ES-I3 (cell line): ENCODE measurements at regions not wholly inside any gene's neighbourhood (a gene's known extent, or its start where the extent isn't known, plus 50 kb on each side); places are given as distances from the start of the nearest gene placed in this dataset.

Experiments used
- H3K36me3 ChIP-seq: 2 replicates; pipeline ENCODE4 v1.6.1; 2013; ENCODE audit warnings: mild to moderate bottlenecking, low read length, control low read depth, moderate library complexity; ENCODE audit not compliant: insufficient read depth
- H3K4me1 ChIP-seq: 2 replicates; pipeline ENCODE4 v1.6.1; 2013; ENCODE audit warnings: mild to moderate bottlenecking, control low read depth, low read length; ENCODE audit not compliant: insufficient read depth
- H3K9ac ChIP-seq: 2 replicates; pipeline ENCODE4 v1.6.1; 2013; ENCODE audit warnings: low read depth, mild to moderate bottlenecking, low read length, moderate library complexity
- H3K9me3 ChIP-seq: 2 replicates; pipeline ENCODE4 v1.6.1; 2013; ENCODE audit warnings: mild to moderate bottlenecking, low read length, moderate library complexity; ENCODE audit not compliant: control insufficient read depth, insufficient read depth

DNA sequence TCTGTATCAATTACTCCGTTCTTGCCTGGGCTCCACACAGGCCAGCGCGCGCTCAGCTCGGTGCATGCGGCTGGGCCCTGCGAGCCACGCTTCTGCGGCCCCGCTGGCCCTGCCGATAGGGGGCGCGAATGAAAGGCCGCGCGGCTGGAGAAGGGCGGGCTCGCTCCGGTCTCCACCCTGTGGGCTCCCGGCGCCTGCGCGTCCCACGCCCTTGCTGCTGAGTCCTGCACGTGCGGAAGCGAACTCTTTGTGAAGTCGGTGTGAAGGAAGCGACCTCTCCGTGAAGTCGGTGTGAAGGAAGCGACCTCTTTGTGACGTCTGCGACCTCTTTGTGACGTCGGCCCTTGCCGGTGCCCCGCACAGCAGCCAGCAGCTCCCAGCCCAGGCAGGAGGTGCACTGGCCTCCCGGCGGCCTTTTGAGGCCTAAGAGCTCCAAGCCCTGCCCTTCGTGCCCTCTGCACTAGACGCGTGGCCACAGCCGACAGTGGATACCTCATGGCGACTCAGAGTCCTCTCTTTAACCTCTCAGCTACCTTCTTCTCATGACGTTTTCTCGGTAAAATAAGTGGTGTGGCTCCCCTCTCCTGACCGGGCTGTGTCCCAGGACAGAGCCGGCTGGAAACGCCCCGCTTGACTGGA is 391.9 kb upstream of the RAB6C start:
- H3K4me1 ChIP-seq: no peaks in the 10 kb centered on the region
- H3K9me3 ChIP-seq: no peaks in the 10 kb centered on the region
- H3K36me3 ChIP-seq: no peaks in the 10 kb centered on the region
- H3K9ac ChIP-seq: no peak overlapping the region

DNA sequence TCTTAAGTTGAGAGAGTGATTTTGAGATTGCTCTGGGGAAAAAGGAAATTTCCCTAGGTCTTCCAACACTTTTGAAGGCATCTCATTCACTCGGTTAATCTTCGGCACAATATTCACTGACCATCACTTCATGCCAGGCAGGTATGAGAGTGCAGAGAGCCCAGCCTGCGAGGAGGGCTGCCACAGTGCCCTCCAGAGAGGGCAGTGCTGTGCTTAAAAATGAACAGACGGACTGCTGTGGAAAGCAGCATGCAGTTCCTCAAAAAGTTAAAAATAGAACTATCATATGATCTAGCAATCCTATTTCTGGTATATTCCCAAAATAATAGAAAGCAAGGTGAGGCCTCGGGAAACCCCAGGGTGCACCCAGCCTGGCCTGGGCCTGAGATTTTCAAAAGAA is 374.9 kb upstream of the RAB6C start:
- Histone ChIP-seq H3K9ac (no peak overlapping the region), H3K36me3 (no peaks in the 10 kb centered on the region), H3K9me3 (no peaks in the 10 kb centered on the region), H3K4me1 (no peaks in the 10 kb centered on the region)

DNA sequence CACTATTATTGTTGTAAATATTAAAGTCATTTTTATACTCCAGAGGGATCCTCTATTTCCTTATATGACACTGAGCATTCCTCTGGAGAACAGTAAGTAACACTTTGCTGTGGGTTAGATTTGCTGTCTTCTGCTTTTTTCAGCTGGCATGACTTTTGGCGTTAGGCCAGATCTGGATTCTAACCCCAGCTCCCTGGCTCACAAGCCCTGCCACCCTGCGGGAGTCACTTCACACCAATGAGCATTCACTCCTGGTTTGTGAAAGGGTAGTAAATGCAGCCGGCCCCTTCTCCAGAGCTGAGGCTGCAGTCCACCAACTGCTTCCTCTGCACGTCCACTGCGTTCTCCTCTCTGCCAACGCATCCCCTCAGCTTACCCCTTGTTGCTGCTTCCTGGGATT is 373.8 kb upstream of the RAB6C start:
- Histone ChIP-seq H3K9me3 (no peaks in the 10 kb centered on the region), H3K4me1 (no peaks in the 10 kb centered on the region), H3K36me3 (no peaks in the 10 kb centered on the region), H3K9ac (no peak overlapping the region)

DNA sequence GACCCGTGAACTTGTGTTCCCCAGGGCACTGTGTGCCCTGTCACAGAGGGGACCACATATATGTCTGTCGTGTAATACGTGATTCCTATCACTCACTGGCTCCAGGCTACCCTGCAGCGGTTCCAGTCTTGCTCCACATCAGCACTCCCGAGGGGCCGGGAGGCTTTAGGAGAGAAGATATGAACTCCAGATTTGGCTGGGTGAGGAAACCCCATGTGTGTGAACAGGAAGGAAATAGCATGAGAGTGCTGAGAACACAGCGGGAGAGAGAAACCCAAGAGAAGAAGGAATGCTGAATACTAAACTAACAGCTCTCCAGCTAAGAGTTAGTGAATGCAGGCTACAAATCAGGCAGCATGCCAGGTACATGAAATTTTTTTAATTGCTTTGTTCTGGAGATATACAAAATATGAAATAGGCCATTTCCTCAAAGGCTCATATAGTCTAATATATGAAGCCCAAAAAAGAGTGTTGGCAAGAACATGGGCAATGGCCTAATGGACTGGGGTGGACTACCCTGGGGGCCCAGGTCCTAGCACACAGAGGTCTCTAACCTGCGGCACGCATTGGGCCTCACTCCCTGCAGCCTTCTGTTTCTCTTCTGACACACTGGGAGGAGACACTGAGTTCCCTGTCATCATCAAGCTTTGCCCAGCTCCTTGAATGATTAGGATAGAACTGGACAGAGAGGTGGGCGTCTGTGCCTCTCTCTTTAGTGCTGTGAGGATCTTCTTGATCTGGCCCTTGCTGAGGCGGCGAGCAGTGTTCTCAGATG is 372.8 kb upstream of the RAB6C start:
- Histone ChIP-seq H3K9me3 (no peaks in the 10 kb centered on the region), H3K4me1 (no peaks in the 10 kb centered on the region), H3K9ac (no peak overlapping the region), H3K36me3 (no peaks in the 10 kb centered on the region)

DNA sequence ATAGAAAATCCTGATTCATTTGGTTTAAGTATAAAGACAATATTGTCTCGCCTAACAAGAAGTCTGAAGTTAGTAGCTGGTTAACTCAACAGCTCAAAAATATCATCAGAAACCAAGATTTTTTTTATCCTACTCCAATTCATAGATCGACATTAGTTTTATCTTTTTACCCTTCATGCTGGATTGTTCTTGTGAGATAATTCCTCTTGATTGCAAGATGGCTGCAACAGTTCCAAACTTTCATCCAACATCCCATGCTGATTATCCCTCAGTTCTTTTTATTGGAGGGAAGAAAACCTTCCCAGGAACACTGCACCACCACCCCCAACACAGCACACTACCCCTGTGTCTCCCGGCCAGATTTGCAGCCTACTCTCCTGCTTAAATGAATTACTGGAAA is 370.2 kb upstream of the RAB6C start:
- Histone ChIP-seq H3K4me1 (no peaks in the 10 kb centered on the region), H3K9me3 (no peaks in the 10 kb centered on the region), H3K36me3 (no peaks in the 10 kb centered on the region), H3K9ac (no peak overlapping the region)

DNA sequence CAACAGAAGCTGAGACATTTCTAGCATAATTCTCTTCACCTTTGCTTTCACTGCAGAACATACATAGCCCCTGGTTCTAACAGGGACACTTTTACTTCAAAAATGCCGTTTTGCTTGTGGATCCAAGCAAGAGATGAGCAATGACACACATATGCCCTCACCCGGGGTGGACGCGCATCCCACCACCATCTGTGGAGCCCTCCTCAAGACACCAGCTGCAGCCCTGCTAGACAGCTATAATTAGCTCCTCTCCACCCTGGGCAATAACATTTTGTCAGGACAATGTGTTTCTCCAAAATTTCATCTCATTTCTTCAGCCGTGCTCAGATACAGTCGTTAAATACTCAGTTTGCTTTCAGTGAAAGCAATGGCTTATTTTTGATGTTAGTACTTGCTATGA is 368.7 kb upstream of the RAB6C start:
- H3K9me3 ChIP-seq: no peaks in the 10 kb centered on the region
- no peaks in the 10 kb centered on the region for H3K36me3 ChIP-seq
- H3K9ac ChIP-seq: no peak overlapping the region
- H3K4me1 ChIP-seq: no peaks in the 10 kb centered on the region

DNA sequence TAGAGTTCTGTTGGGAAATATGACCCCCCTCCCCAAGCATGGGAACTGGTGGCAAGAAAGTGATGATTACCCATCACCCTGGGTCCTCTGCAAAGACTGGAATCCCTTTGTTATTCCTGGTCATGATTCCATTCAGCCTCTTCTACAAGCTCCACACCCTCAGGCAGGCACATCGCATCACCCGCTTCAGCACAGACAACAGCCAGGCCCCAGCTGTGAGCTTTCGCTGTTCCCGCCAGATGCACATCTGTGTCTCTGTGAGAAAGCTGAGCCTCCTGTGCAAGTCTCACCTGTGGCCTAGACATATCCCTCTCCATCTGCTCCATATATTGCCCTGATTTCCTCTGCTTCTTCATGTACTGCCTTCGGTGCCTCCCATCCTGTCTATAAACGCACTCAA is 368.0 kb upstream of the RAB6C start:
- H3K9me3 ChIP-seq: no peaks in the 10 kb centered on the region
- H3K4me1 ChIP-seq: no peaks in the 10 kb centered on the region
- H3K36me3 ChIP-seq: no peaks in the 10 kb centered on the region
- no peak overlapping the region for H3K9ac ChIP-seq

DNA sequence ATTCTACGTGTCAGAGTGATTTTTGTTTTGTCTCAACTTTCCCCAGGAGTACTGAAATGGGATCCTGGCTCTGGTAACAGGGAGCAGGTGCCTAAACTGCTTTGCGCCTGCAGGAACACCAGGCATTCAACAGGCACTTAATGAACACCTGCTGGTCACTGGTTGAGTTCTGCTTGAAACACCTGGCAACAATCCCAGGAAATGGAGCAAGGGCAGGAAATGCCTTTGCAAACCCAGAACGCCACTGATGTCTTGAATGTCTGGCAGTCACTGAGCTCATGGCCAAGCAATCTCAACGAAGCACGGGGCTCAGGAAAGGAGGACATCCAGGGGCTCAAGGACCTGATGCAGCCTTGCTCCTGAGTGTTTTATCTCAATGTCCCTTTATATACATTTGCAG is 360.0 kb upstream of the RAB6C start:
- peaks cover 20% of the 10 kb centered on the region for H3K4me1 ChIP-seq
- H3K9me3 ChIP-seq: no peaks in the 10 kb centered on the region; the same call in 1 of the 2 replicates
- H3K9ac ChIP-seq: no peak overlapping the region
- no peaks in the 10 kb centered on the region for H3K36me3 ChIP-seq

DNA sequence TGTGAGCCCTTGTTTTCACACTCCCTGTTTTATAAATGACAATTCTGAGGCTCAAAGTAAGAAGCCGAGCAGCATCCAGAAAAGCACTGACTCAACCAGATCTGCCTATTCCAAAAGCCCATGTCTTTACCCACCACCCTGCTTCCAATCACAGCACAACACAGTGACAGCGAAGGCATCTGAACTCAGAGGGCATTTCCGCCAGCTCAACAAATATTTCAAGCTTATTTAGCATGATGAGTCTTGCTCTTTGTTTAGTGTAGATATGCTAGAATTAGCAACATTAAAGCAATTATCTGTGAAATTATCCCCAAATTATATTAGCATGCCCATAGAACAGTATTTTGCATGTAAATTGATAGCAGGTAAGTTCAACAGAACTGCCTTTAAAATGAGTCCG is 359.1 kb upstream of the RAB6C start:
- Histone ChIP-seq H3K9me3 (no peaks in the 10 kb centered on the region; the same call in 1 of the 2 replicates), H3K4me1 (peaks cover 20% of the 10 kb centered on the region), H3K9ac (no peak overlapping the region), H3K36me3 (no peaks in the 10 kb centered on the region)

DNA sequence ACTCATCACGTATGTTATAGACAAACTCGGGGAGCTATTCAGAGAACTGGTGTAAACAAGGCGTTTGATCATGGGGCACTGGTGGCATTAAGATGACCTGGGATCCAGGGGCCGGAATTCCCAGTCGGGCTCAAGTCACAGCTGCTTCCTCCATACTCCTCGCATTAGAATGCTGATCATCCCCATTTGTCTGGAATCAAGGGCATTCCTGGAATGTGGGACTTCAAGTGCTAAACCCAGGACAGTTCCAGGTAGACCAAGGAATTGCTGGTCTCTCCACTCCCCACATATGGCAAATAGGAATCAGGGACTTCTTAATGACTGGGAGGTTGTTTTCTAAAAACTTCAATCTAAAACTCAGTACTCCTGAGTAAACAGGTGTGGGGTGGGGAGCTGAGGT is 355.7 kb upstream of the RAB6C start:
- Histone ChIP-seq H3K9me3 (no peaks in the 10 kb centered on the region; the same call in none of the 2 replicates), H3K36me3 (no peaks in the 10 kb centered on the region), H3K9ac (no peak overlapping the region), H3K4me1 (peaks cover 20% of the 10 kb centered on the region)

DNA sequence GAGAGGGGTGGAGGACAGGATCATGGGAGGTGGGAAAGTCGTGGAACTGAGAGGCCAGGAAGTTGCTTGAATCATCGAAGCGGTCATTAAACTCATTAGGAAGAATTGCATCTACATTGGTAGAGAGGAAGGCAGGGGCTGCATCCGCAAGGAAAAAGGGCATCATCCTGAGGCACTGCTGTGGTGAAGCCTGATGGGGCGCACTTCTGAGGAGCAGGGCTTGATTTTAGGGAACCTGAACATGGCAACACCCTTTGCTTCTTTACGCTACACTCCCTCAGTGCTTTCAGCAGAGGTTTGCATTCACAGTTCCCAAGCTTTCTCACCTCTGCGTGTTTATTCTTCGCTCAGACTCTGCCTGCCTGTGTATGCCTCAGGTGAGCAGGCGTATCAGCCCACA is 352.0 kb upstream of the RAB6C start:
- Histone ChIP-seq H3K4me1 (peaks cover 4% of the 10 kb centered on the region; the same call in 1 of the 2 replicates), H3K9me3 (no peaks in the 10 kb centered on the region; the same call in none of the 2 replicates), H3K9ac (no peak overlapping the region), H3K36me3 (no peaks in the 10 kb centered on the region)

DNA sequence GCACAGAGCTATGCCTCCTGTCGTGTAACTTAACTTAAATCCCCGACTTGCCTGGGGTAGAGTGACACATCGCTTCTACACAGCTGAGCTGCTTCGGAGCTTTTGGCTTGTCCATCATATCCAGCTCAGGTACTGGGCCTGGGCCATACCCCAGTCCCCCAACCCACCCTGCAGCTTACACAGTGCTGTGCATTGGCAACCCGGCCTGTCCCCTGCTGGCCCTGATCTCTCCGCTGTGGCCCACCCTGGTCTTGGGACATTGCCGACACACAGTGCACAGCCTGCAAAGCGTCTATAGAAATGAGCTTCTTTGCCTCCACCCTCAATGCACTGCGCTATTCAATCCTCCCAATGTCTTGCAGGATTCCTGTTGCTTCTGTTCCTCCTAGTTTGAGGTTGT is 342.8 kb upstream of the RAB6C start:
- H3K9ac ChIP-seq: no peak overlapping the region
- no peaks in the 10 kb centered on the region for H3K9me3 ChIP-seq
- H3K4me1 ChIP-seq: no peaks in the 10 kb centered on the region
- H3K36me3 ChIP-seq: no peaks in the 10 kb centered on the region

DNA sequence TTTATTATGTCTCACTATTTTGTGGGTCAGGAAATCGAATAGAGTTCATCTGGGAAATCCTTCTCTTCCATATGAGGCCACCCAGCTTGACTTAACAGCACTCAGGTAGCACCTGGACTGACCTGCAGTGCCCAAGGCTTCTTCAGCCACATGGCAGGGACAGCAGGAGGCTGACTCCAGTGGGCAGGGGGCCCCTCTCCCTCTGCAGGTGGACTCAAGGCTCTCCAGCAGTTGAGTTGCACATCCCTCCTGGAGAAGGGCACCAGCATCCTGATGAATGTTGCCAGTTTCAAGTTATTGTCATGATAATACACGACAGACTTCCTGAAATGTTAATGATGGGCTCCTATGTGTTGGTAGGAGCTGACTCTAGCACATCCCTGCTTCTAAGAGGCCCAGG is 338.1 kb upstream of the RAB6C start:
- Histone ChIP-seq H3K4me1 (no peaks in the 10 kb centered on the region), H3K9me3 (no peaks in the 10 kb centered on the region), H3K9ac (no peak overlapping the region), H3K36me3 (no peaks in the 10 kb centered on the region)

DNA sequence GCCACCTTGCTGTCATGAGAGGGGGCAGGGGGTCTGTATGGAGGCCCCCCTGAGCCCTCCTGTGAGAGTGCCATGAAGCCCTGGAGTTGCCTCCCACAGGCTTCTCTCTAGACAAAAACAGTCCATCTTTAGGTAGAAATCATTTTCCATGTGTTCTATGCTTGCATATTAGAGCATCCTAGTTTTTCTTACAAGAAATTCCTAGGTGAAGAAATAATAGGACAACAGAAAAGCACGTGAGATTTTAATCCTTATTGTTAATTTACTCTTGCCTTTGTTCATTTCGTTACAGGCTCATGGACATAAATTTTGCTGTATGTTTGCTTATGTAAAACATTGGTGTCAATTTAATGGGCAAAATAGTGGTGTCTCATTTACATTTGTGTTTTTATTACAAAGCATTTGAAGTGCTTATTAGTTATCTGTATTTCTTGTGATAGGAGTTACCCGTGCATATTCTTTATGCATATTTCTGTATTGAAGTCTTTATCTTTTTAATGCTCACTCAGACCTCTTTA is 336.9 kb upstream of the RAB6C start:
- Histone ChIP-seq H3K4me1 (no peaks in the 10 kb centered on the region), H3K9ac (no peak overlapping the region), H3K9me3 (no peaks in the 10 kb centered on the region), H3K36me3 (no peaks in the 10 kb centered on the region)

DNA sequence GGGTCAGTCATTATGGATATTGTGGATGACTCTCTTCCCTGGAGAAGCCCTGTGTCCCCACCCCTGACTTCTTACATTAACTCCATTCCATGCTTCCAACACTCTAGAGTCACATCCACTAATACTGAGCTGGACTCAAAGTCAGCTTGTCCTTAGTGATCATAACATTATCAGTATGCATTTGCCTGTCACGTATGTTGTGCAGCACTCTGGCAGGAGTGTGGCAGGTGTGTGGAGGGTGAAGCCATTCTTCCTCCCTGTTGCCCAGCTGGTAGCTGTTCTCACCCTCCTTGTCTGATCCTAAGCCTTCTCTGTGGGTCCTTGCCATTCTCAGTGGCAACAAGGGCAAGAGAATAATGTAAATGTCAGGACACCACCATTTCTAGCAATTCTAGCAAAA is 334.1 kb upstream of the RAB6C start:
- Histone ChIP-seq H3K9ac (no peak overlapping the region), H3K9me3 (no peaks in the 10 kb centered on the region), H3K4me1 (no peaks in the 10 kb centered on the region), H3K36me3 (no peaks in the 10 kb centered on the region)
